ENCODE measurements at regions not wholly inside any gene's neighbourhood (a gene's known extent, or its start where the extent isn't known, plus 50 kb on each side); places are given as distances from the start of the nearest gene placed in this dataset.
"Not testable (repeated sequence)": the region's sequence is repeated elsewhere in the genome, so short reads cannot be mapped to it uniquely, and the experiment has no call there.

- Mint-ChIP-seq H3K4me1 (no peaks in the 10 kb centered on the region), H3K27me3 (peaks cover 8% of the 10 kb centered on the region), H3K4me3 (no peak overlapping the region), H3K36me3 (ENCODE audit: low read depth) (no peaks in the 10 kb centered on the region), H3K27ac (no peak overlapping the region)
- ATAC-seq: no peak
- no peak for DNase-seq
- no peaks in the 10 kb centered on the region for H3K9me3 ChIP-seq (ENCODE audit: control insufficient read depth, low read length, poor library complexity, severe bottlenecking)
Observed at GRCh38 chr12:105477873-105478272, 147.4 kb downstream of the C12orf75 start.

- H3K27me3 Mint-ChIP-seq: peaks cover 12% of the 10 kb centered on the region
- H3K9me3 ChIP-seq (ENCODE audit: control insufficient read depth, low read length, poor library complexity, severe bottlenecking); ATAC-seq; H3K4me3 Mint-ChIP-seq; H3K27ac Mint-ChIP-seq; H3K36me3 Mint-ChIP-seq (ENCODE audit: low read depth); H3K4me1 Mint-ChIP-seq; DNase-seq: not testable (repeated sequence)
Observed at GRCh38 chr12:105478788-105479187, 148.3 kb downstream of the C12orf75 start.

GRCh38 chr12:105479710-105480109, 149.2 kb downstream of the C12orf75 start:
- H3K27ac Mint-ChIP-seq: no peak overlapping the region
- no peaks in the 10 kb centered on the region for H3K4me1 Mint-ChIP-seq
- no peaks in the 10 kb centered on the region for H3K36me3 Mint-ChIP-seq (ENCODE audit: low read depth)
- H3K27me3 Mint-ChIP-seq: peaks cover 12% of the 10 kb centered on the region
- ATAC-seq: no peak
- H3K4me3 Mint-ChIP-seq: no peak overlapping the region
- no peaks in the 10 kb centered on the region for H3K9me3 ChIP-seq (ENCODE audit: control insufficient read depth, low read length, poor library complexity, severe bottlenecking)
- no peak for DNase-seq

GRCh38 chr12:105480162-105480561, 149.7 kb downstream of the C12orf75 start:
- no peak for ATAC-seq
- Mint-ChIP-seq H3K27me3 (peaks cover 16% of the 10 kb centered on the region), H3K36me3 (ENCODE audit: low read depth) (no peaks in the 10 kb centered on the region), H3K4me1 (no peaks in the 10 kb centered on the region), H3K27ac (no peak overlapping the region), H3K4me3 (no peak overlapping the region)
- H3K9me3 ChIP-seq (ENCODE audit: control insufficient read depth, low read length, poor library complexity, severe bottlenecking): no peaks in the 10 kb centered on the region
- no peak for DNase-seq

- H3K4me1 Mint-ChIP-seq: no peaks in the 10 kb centered on the region
- DNase-seq (no peak), ATAC-seq (no peak)
- no peaks in the 10 kb centered on the region for H3K36me3 Mint-ChIP-seq (ENCODE audit: low read depth)
- H3K9me3 ChIP-seq (ENCODE audit: control insufficient read depth, low read length, poor library complexity, severe bottlenecking): no peaks in the 10 kb centered on the region
- H3K27ac Mint-ChIP-seq: no peak overlapping the region
- H3K27me3 Mint-ChIP-seq: peaks cover 16% of the 10 kb centered on the region
- no peak overlapping the region for H3K4me3 Mint-ChIP-seq
Observed at GRCh38 chr12:105481392-105482300, 151.2 kb downstream of the C12orf75 start.

- H3K4me1 Mint-ChIP-seq: no peaks in the 10 kb centered on the region
- H3K9me3 ChIP-seq (ENCODE audit: control insufficient read depth, low read length, poor library complexity, severe bottlenecking): no peaks in the 10 kb centered on the region
- H3K27ac Mint-ChIP-seq: no peak overlapping the region
- H3K4me3 Mint-ChIP-seq: no peak overlapping the region
- DNase-seq: no peak
- no peak for ATAC-seq
- H3K36me3 Mint-ChIP-seq (ENCODE audit: low read depth): no peaks in the 10 kb centered on the region
- H3K27me3 Mint-ChIP-seq: peaks cover 16% of the 10 kb centered on the region
Observed at GRCh38 chr12:105482951-105483350, 152.5 kb downstream of the C12orf75 start.

GRCh38 chr12:105483691-105484090, 153.2 kb downstream of the C12orf75 start:
- no peak overlapping the region for H3K4me3 Mint-ChIP-seq
- H3K9me3 ChIP-seq (ENCODE audit: control insufficient read depth, low read length, poor library complexity, severe bottlenecking): no peaks in the 10 kb centered on the region
- ATAC-seq: no peak
- H3K27ac Mint-ChIP-seq: no peak overlapping the region
- peaks cover 16% of the 10 kb centered on the region for H3K27me3 Mint-ChIP-seq
- no peak for DNase-seq
- no peaks in the 10 kb centered on the region for H3K4me1 Mint-ChIP-seq
- no peaks in the 10 kb centered on the region for H3K36me3 Mint-ChIP-seq (ENCODE audit: low read depth)

- no peak for ATAC-seq
- Mint-ChIP-seq H3K27me3 (peaks cover 16% of the 10 kb centered on the region), H3K4me3 (no peak overlapping the region), H3K4me1 (no peaks in the 10 kb centered on the region), H3K27ac (no peak overlapping the region), H3K36me3 (ENCODE audit: low read depth) (no peaks in the 10 kb centered on the region)
- DNase-seq: no peak
- H3K9me3 ChIP-seq (ENCODE audit: control insufficient read depth, low read length, poor library complexity, severe bottlenecking): no peaks in the 10 kb centered on the region
Observed at GRCh38 chr12:105485321-105485910, 154.9 kb downstream of the C12orf75 start.

GRCh38 chr12:105485921-105486320, 155.4 kb downstream of the C12orf75 start:
- no peak overlapping the region for H3K4me3 Mint-ChIP-seq
- H3K9me3 ChIP-seq (ENCODE audit: control insufficient read depth, low read length, poor library complexity, severe bottlenecking): no peaks in the 10 kb centered on the region
- ATAC-seq (no peak), DNase-seq (no peak)
- no peak overlapping the region for H3K27ac Mint-ChIP-seq
- no peaks in the 10 kb centered on the region for H3K36me3 Mint-ChIP-seq (ENCODE audit: low read depth)
- H3K27me3 Mint-ChIP-seq: peaks cover 15% of the 10 kb centered on the region
- no peaks in the 10 kb centered on the region for H3K4me1 Mint-ChIP-seq

- H3K4me3 Mint-ChIP-seq: no peak overlapping the region
- H3K4me1 Mint-ChIP-seq: no peaks in the 10 kb centered on the region
- H3K36me3 Mint-ChIP-seq (ENCODE audit: low read depth): no peaks in the 10 kb centered on the region
- peaks cover 13% of the 10 kb centered on the region for H3K27me3 Mint-ChIP-seq
- no peak for ATAC-seq
- DNase-seq: no peak
- no peaks in the 10 kb centered on the region for H3K9me3 ChIP-seq (ENCODE audit: control insufficient read depth, low read length, poor library complexity, severe bottlenecking)
- no peak overlapping the region for H3K27ac Mint-ChIP-seq
Observed at GRCh38 chr12:105487963-105488362, 157.5 kb downstream of the C12orf75 start.

- H3K27me3 Mint-ChIP-seq: peaks cover 9% of the 10 kb centered on the region
- peaks cover 2% of the 10 kb centered on the region for H3K36me3 Mint-ChIP-seq (ENCODE audit: low read depth)
- H3K27ac Mint-ChIP-seq: no peak overlapping the region
- DNase-seq (no peak), ATAC-seq (no peak)
- no peaks in the 10 kb centered on the region for H3K9me3 ChIP-seq (ENCODE audit: control insufficient read depth, low read length, poor library complexity, severe bottlenecking)
- no peak overlapping the region for H3K4me3 Mint-ChIP-seq
- H3K4me1 Mint-ChIP-seq: no peaks in the 10 kb centered on the region
Observed at GRCh38 chr12:105492591-105493545, 162.4 kb downstream of the C12orf75 start.

GRCh38 chr12:105499205-105499604, 168.7 kb downstream of the C12orf75 start:
- DNase-seq (no peak), ATAC-seq (no peak)
- Mint-ChIP-seq H3K27ac (no peak overlapping the region), H3K27me3 (peaks cover 33% of the 10 kb centered on the region), H3K4me3 (no peak overlapping the region), H3K4me1 (no peaks in the 10 kb centered on the region), H3K36me3 (ENCODE audit: low read depth) (peaks cover 2% of the 10 kb centered on the region)
- no peaks in the 10 kb centered on the region for H3K9me3 ChIP-seq (ENCODE audit: control insufficient read depth, low read length, poor library complexity, severe bottlenecking)

- not testable (repeated sequence) for H3K4me3 Mint-ChIP-seq, H3K4me1 Mint-ChIP-seq
- peaks cover 44% of the 10 kb centered on the region for H3K27me3 Mint-ChIP-seq
Observed at GRCh38 chr12:105500676-105501075, 170.2 kb downstream of the C12orf75 start.

More at GRCh38 chr12:105500676-105501075, 170.2 kb downstream of the C12orf75 start:
- H3K27ac Mint-ChIP-seq; ATAC-seq; H3K9me3 ChIP-seq (ENCODE audit: control insufficient read depth, low read length, poor library complexity, severe bottlenecking); DNase-seq; H3K36me3 Mint-ChIP-seq (ENCODE audit: low read depth): not testable (repeated sequence)
